GM19324 (cell line): ENCODE measurements at regions not wholly inside any gene's neighbourhood (a gene's known extent, or its start where the extent isn't known, plus 50 kb on each side); places are given as distances from the start of the nearest gene placed in this dataset.

Experiments
- ATAC-seq: cut with Tn5 transposase; IDR thresholded peaks from one replicate; pipeline ENCODE4 v1.9.1; 2021; ENCODE audit warnings: mild to moderate bottlenecking, moderate library complexity; ENCODE audit not compliant: unreplicated experiment, low FRiP score

- no peak for ATAC-seq
These were observed 173.7 kb upstream of the KIF2A start for GRCh38 chr5:62132276-62132675.

GRCh38 chr5:62133426-62133825, 172.6 kb upstream of the KIF2A start:
- ATAC-seq: no peak

GRCh38 chr5:62134811-62135210, 171.2 kb upstream of the KIF2A start:
- no peak for ATAC-seq

- ATAC-seq: no peak
These were observed 168.4 kb upstream of the KIF2A start for GRCh38 chr5:62137628-62138027.

GRCh38 chr5:62138607-62139006, 167.4 kb upstream of the KIF2A start:
- no peak for ATAC-seq

- ATAC-seq: no peak
These were observed 166.3 kb upstream of the KIF2A start for GRCh38 chr5:62139741-62140140.

- no peak for ATAC-seq
These were observed 163.7 kb upstream of the KIF2A start for GRCh38 chr5:62142351-62142750.

GRCh38 chr5:62143268-62144229, 162.5 kb upstream of the KIF2A start:
- ATAC-seq: no peak

- ATAC-seq: no peak
These were observed 161.5 kb upstream of the KIF2A start for GRCh38 chr5:62144401-62145022.

- ATAC-seq: no peak
These were observed 156.1 kb upstream of the KIF2A start for GRCh38 chr5:62149879-62150278.

GRCh38 chr5:62152394-62153087, 153.5 kb upstream of the KIF2A start:
- ATAC-seq: no peak

GRCh38 chr5:62154758-62155157, 151.2 kb upstream of the KIF2A start:
- ATAC-seq: no peak

- ATAC-seq: no peak
These were observed 150.0 kb upstream of the KIF2A start for GRCh38 chr5:62155988-62156387.

GRCh38 chr5:62167561-62168057, 138.4 kb upstream of the KIF2A start:
- no peak for ATAC-seq

GRCh38 chr5:62168506-62169281, 137.3 kb upstream of the KIF2A start:
- no peak for ATAC-seq

- ATAC-seq: no peak
These were observed 127.7 kb upstream of the KIF2A start for GRCh38 chr5:62178258-62178657.

- ATAC-seq: no peak
These were observed 123.2 kb upstream of the KIF2A start for GRCh38 chr5:62182802-62183201.

GRCh38 chr5:62183727-62184126, 122.3 kb upstream of the KIF2A start:
- ATAC-seq: no peak

- ATAC-seq: no peak
These were observed 121.6 kb upstream of the KIF2A start for GRCh38 chr5:62184444-62184843.

- no peak for ATAC-seq
These were observed 115.8 kb upstream of the KIF2A start for GRCh38 chr5:62190173-62190572.
